IMR-90 (cell line): ENCODE measurements at regions not wholly inside any gene's neighbourhood (a gene's known extent, or its start where the extent isn't known, plus 50 kb on each side); places are given as distances from the start of the nearest gene placed in this dataset.
A peak's percentile ranks its signal among the peaks of the same experiment; 100 is the strongest.

Source experiments
- CTCF ChIP-seq: conservative IDR thresholded peaks from 2 replicates; pipeline ENCODE4 v1.5.1; 2012; ENCODE audit warnings: mild to moderate bottlenecking, low read depth, low read length, improper control_type of control experiment
- POLR2A ChIP-seq: IDR thresholded peaks from 2 replicates; pipeline ENCODE4 v1.6.1; 2012; ENCODE audit warnings: mild to moderate bottlenecking, low read depth, low read length
- USF2 ChIP-seq: fragments of 150-350 bp; IDR thresholded peaks from 2 replicates; pipeline ENCODE4 v1.6.1; 2017; ENCODE audit warnings: mild to moderate bottlenecking, antibody characterized with exemption, low read length, low read depth

- TF ChIP-seq CTCF (peak; percentile 72), POLR2A (no peak), USF2 (no peak)
Observed at GRCh38 chr12:107402041-107403022, 283.3 kb upstream of the PWP1 start.
